ENCODE measurements at regions not wholly inside any gene's neighbourhood (a gene's known extent, or its start where the extent isn't known, plus 50 kb on each side); places are given as distances from the start of the nearest gene placed in this dataset.

DNA sequence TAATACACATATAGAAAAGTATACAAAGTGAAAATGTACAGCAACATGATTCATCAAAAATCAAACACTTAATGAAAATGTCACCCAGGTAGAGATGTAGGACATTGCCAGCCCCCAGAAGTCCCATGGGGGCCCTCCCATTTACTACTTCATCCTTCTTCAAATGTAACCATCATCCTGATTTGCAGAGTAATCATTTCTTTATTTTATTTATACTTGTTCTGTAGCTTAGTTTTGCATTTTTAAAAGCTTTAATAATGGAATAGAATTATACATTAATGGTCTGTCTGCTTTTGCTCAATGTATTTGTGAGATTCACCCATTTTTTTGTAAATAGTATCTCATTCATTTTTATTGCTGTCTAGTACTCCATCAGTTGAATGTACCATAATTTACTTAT lies 96.8 kb upstream of the CD55 start:
- no peaks in the 10 kb centered on the region for H3K36me3 Mint-ChIP-seq
- H3K27me3 Mint-ChIP-seq (ENCODE audit: low read depth) = no peaks in the 10 kb centered on the region
- H3K9me3 Mint-ChIP-seq = peaks cover 5% of the 10 kb centered on the region
- no peak for TF ChIP-seq CTCF (IDR thresholded peaks at IDR 0.05; ENCODE audit: unreplicated experiment)
- no peak overlapping the region for H3K4me3 Mint-ChIP-seq
- no peak for DNase-seq (ENCODE audit: low spot score in 2 of 2, unreplicated experiment in 2 of 2)
- no peak overlapping the region for H3K27ac Mint-ChIP-seq
- H3K4me1 Mint-ChIP-seq = peaks cover 24% of the 10 kb centered on the region

DNA sequence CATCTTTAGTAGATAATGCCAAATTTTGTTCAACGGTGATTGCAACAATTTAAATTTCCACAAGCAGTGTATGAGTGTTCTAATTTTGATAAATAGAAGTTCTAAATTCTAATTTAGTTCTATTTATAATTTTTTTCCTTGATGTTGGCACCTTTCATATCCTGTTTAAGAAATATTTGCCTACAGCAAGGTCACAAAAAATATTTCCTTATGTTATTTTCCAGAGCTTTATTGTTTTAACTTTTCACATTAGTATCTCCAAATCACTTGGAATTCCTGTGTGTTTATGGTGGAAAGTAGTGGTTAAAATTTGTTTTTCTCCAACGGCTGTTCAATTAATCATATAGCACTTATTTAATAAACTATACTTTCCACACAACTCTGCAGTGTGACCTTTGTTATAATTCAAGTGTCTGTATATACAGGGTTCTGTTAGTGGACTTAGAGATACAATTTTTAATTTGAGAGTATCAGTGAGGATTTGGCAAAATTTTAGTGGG lies 94.3 kb upstream of the CD55 start:
- TF ChIP-seq CTCF (IDR thresholded peaks at IDR 0.05; ENCODE audit: unreplicated experiment) = no peak
- H3K27ac Mint-ChIP-seq = no peak overlapping the region
- no peaks in the 10 kb centered on the region for H3K27me3 Mint-ChIP-seq (ENCODE audit: low read depth)
- H3K4me3 Mint-ChIP-seq = no peak overlapping the region
- H3K4me1 Mint-ChIP-seq = peaks cover 9% of the 10 kb centered on the region
- no peak for DNase-seq (ENCODE audit: low spot score in 2 of 2, unreplicated experiment in 2 of 2)
- H3K9me3 Mint-ChIP-seq = peaks cover 5% of the 10 kb centered on the region
- no peaks in the 10 kb centered on the region for H3K36me3 Mint-ChIP-seq

- peaks cover 5% of the 10 kb centered on the region for H3K9me3 Mint-ChIP-seq
- DNase-seq (ENCODE audit: low spot score in 2 of 2, unreplicated experiment in 2 of 2) = no peak
- H3K27me3 Mint-ChIP-seq (ENCODE audit: low read depth) = no peaks in the 10 kb centered on the region
- no peaks in the 10 kb centered on the region for H3K4me1 Mint-ChIP-seq
- no peak for TF ChIP-seq CTCF (IDR thresholded peaks at IDR 0.05; ENCODE audit: unreplicated experiment)
- H3K36me3 Mint-ChIP-seq = no peaks in the 10 kb centered on the region
- no peak overlapping the region for H3K27ac Mint-ChIP-seq
- no peak overlapping the region for H3K4me3 Mint-ChIP-seq
Observed at GRCh38 chr1:207228987-207229386, 92.5 kb upstream of the CD55 start.

- Mint-ChIP-seq H3K4me3 (no peak overlapping the region), H3K27ac (no peak overlapping the region), H3K9me3 (peaks cover 7% of the 10 kb centered on the region), H3K36me3 (no peaks in the 10 kb centered on the region), H3K4me1 (no peaks in the 10 kb centered on the region), H3K27me3 (ENCODE audit: low read depth) (no peaks in the 10 kb centered on the region)
- no peak for DNase-seq (ENCODE audit: low spot score in 2 of 2, unreplicated experiment in 2 of 2)
- no peak for TF ChIP-seq CTCF (IDR thresholded peaks at IDR 0.05; ENCODE audit: unreplicated experiment)
Observed at GRCh38 chr1:207230441-207230840, 91.0 kb upstream of the CD55 start.

- Mint-ChIP-seq H3K4me1 (peaks cover 2% of the 10 kb centered on the region), H3K27me3 (ENCODE audit: low read depth) (no peaks in the 10 kb centered on the region), H3K36me3 (no peaks in the 10 kb centered on the region), H3K27ac (no peak overlapping the region), H3K4me3 (no peak overlapping the region), H3K9me3 (peaks cover 25% of the 10 kb centered on the region)
- no peak for DNase-seq (ENCODE audit: low spot score in 2 of 2, unreplicated experiment in 2 of 2)
- no peak for TF ChIP-seq CTCF (IDR thresholded peaks at IDR 0.05; ENCODE audit: unreplicated experiment)
Observed at GRCh38 chr1:207234690-207235089, 86.8 kb upstream of the CD55 start.

GRCh38 chr1:207239874-207240273 lies 81.6 kb upstream of the CD55 start:
- no peaks in the 10 kb centered on the region for H3K36me3 Mint-ChIP-seq
- H3K9me3 Mint-ChIP-seq = peaks cover 24% of the 10 kb centered on the region
- DNase-seq (ENCODE audit: low spot score in 2 of 2, unreplicated experiment in 2 of 2) = no peak
- no peak overlapping the region for H3K4me3 Mint-ChIP-seq
- TF ChIP-seq CTCF (IDR thresholded peaks at IDR 0.05; ENCODE audit: unreplicated experiment) = no peak
- H3K27ac Mint-ChIP-seq = peak overlapping the region; percentile 79
- no peaks in the 10 kb centered on the region for H3K27me3 Mint-ChIP-seq (ENCODE audit: low read depth)
- peaks cover 29% of the 10 kb centered on the region for H3K4me1 Mint-ChIP-seq
